Activated CD8-positive, alpha-beta memory T cell treated with anti-CD3 and anti-CD28 coated beads for 48 hours (primary cell): ENCODE measurements at regions not wholly inside any gene's neighbourhood (a gene's known extent, or its start where the extent isn't known, plus 50 kb on each side); places are given as distances from the start of the nearest gene placed in this dataset.

Experiments
- DNase-seq, 3 experiments: peaks; one replicate each; pipeline ENCODE4 v3.0.0-alpha.2; 2020; ENCODE audit warnings: low read depth in 2 of 3, low spot score in 2 of 3

GRCh38 chr12:59005193-59005955 lies 85.1 kb upstream of the LRIG3 start:
- DNase-seq, result no peak

DNA sequence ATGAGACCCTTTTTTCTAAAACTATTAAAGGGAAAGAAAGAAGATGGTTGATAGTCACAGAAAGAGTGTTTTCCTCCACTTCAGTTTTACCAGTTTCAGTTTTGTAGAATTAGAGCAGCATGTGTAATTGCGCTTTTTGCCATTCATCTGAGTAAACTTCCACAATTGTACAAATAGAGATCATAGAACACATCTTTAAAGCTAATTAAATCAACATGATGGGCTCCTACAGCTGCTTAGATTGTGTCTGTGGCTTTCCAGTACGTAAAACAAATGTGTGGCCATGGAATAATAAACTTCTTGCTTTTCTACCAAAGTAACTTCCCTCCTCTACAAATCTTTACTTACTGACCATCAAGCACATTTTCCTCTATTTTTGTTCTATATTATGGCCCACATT lies 84.2 kb upstream of the LRIG3 start:
- DNase-seq, result no peak

GRCh38 chr12:58995666-58996363 lies 75.5 kb upstream of the LRIG3 start:
- no peak for DNase-seq

DNA sequence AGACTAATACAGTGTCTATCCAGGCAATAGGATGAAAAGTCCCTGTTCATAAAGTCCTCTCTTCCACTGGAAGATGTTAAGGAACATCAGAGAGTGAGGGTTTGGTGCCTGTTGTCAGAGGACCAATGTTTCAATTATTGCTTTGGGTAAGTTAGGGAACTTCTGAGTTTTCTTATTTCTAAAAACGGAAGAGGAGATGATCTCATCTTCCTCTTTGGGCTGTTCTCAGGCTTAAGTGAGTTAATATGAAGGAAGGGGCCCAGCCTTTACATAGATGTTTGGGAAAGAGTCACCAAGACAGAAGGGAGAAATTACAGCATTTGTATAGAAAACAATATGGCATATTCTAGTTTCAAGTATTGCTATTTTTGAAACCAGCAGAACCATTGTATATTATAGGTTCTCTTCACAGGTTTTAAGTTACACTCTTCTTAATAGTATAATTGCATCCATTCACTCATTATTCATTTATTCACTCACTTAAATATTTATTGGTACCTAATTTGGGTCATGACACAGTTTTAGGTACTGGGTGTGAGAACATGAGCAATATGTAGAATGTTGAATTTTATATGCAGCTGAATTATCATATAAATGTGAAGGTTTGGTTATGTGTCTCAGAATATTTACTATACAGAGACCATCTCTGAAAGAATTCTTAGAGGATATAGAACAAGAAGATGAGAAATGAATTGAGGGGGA lies 68.5 kb upstream of the LRIG3 start:
- no peak for DNase-seq

- DNase-seq, result no peak
Measured at GRCh38 chr12:58981961-58982360, 61.7 kb upstream of the LRIG3 start.

- DNase-seq, result no peak
Measured at GRCh38 chr12:58980768-58981167, 60.5 kb upstream of the LRIG3 start.

- DNase-seq, result no peak
Measured at GRCh38 chr12:58978717-58979116, 58.4 kb upstream of the LRIG3 start.

GRCh38 chr12:58977476-58977875 lies 57.2 kb upstream of the LRIG3 start:
- DNase-seq, result no peak

DNA sequence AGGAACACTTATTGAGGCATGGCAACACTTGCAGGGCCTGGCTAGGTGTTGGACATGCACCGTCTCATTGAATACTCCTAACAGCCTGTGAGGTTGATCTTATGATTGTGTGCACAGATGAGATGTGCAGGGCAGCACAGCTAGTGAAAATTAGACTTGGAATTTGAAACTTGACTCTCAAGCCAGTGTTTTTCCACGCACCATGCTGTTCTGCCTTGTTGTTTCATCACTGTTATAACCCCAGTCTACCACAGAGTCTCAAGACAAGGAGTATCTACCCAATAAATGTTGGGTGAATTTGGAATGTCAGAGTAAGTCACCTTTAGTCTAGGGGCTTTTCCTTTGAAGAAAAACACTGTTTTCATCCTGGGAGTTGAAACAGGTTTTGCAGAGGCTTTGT lies 55.8 kb upstream of the LRIG3 start:
- no peak for DNase-seq
